Motor neuron (in vitro differentiated cells): ENCODE measurements at regions not wholly inside any gene's neighbourhood (a gene's known extent, or its start where the extent isn't known, plus 50 kb on each side); places are given as distances from the start of the nearest gene placed in this dataset.
"Not testable (repeated sequence)": the region's sequence is repeated elsewhere in the genome, so short reads cannot be mapped to it uniquely, and the experiment has no call there.

Experiments
- ATAC-seq, 8 experiments: fragments of 200-7000 bp; cut with Tn5 transposase; replicated peaks in 6 of 8; 2 replicates each; pipeline ENCODE4 v1.8.0; 2021; ENCODE audit warnings: mild to moderate bottlenecking in 8 of 8, moderate library complexity in 8 of 8
- H3K27ac ChIP-seq, 2 donors: fragments of 250-450 bp; sonication (Bioruptor Pico); 2 replicates each; pipeline ENCODE4 v1.9.0; 2021; ENCODE audit warnings: antibody characterized with exemption in 2 of 2, mild to moderate bottlenecking in 2 of 2, moderate library complexity in 1 of 2
- H3K4me1 ChIP-seq, 2 donors: fragments of 250-450 bp; sonication (Bioruptor Pico); replicated peaks in 1 of 2; 2 replicates each; pipeline ENCODE4 v1.6.1; 2021; ENCODE audit warnings: antibody characterized with exemption in 2 of 2, mild to moderate bottlenecking in 2 of 2, moderate library complexity in 1 of 2
- H3K4me3 ChIP-seq, 5 donors: fragments of 250-450 bp; sonication (Bioruptor Pico); 2 replicates each; pipeline ENCODE4 v1.9.0; 2021; ENCODE audit warnings: antibody characterized with exemption in 5 of 5, mild to moderate bottlenecking in 5 of 5, moderate library complexity in 4 of 5
- WGBS, 10 experiments: fragments of 450-650 bp; shearing (Covaris generic); methylation state at CpG; one replicate each; pipeline ENCODE4 v1.0.0; 2022; 5-methylcytosine and 5-hydroxymethylcytosine counted together
- in situ Hi-C, 9 experiments: fragments of 400-800 bp; cut with MboI; loops; one replicate each; pipeline ENCODE4 v1.15.0; 2021; ENCODE audit warnings: low sequenced_read_pairs in 9 of 9, low pct_unique_long_range_greater_than_20kb in 2 of 9; ENCODE audit not compliant: unreplicated experiment in 9 of 9

- no peak for ATAC-seq
- H3K27ac ChIP-seq = no peak overlapping the region
- no peak overlapping the region for H3K4me3 ChIP-seq
- in situ Hi-C loops = no loop called here
- H3K4me1 ChIP-seq = no peaks in the 10 kb centered on the region
These were observed 220.3 kb downstream of the KLHL28 start for GRCh38 chr14:44741431-44741830.

DNA sequence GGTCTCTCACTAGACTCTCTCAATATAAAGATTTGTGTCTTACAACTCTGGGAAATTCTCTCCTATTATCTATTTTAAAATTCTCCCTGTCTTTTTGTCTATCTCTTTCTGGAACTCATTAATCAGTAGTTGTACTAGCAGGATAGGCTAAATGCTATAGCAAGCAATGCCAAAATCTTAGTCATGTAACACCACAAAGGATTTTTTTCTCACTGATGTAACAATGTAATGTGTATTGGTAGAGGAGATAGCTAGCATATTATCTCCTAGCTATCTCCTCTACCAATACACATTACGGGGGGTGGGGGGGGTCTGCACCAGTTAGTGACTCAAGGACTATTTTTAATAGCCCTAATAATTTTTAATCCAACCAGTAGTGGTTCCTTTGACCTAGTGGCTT is 225.4 kb downstream of the KLHL28 start:
- H3K4me1 ChIP-seq = no peaks in the 10 kb centered on the region
- H3K27ac ChIP-seq = no peak overlapping the region
- no peak overlapping the region for H3K4me3 ChIP-seq
- 100% methylated on average over 1 of the region's 1 CpG; no CpG with 5 or more reads in 9 of the 10 experiments for WGBS, 10 experiments
- no peak for ATAC-seq
- in situ Hi-C loops = no loop called here

GRCh38 chr14:44732144-44732543 is 225.1 kb upstream of the FSCB start:
- Histone ChIP-seq H3K27ac (no peak overlapping the region), H3K4me3 (no peak overlapping the region), H3K4me1 (no peaks in the 10 kb centered on the region)
- in situ Hi-C loops = no loop called here
- no peak for ATAC-seq

DNA sequence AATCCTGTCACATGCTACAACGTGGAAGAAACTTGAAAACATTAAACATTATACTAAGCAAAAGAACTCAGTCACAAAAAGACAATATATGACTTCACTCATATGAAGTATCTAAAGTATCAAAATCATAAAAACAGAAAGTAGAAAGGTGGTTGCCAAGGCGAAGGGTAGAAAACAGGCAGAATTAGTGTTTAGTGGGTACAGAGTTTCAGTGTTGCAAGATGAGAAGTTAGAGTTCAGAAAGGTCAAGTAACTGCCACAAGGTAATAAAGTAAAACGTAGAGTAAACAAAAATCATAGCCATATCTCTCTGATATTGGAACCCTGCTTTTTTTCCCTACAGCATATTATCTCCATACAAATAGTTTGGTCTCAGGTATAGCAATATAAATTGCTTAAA is 223.8 kb upstream of the FSCB start:
- H3K27ac ChIP-seq = no peak overlapping the region
- 0 to 97% (median 20%) methylated on average over 1 to 3 of the region's 3 CpGs; no CpG with 5 or more reads in 1 of the 10 experiments for WGBS, 10 experiments
- no peaks in the 10 kb centered on the region for H3K4me1 ChIP-seq
- in situ Hi-C loops = no loop called here
- no peak overlapping the region for H3K4me3 ChIP-seq
- no peak for ATAC-seq

DNA sequence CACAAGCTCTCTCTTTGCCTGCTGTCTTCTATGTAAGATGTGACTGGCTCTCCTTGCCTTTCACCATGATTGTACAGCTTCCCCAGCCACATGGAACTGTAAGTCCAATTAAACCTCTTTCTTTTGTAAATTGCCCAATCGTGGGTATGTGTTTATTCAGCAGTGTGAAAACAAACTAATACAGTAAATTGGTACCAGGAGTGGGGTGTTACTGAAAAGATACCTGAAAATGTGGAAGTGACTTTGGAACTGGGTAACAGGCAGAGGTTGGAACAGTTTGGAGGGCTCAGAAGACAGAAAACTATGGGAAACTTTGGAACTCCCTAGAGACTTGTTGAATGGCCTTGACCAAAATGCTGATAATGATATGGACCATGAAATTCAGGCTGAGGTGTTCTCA is 214.3 kb upstream of the FSCB start:
- ATAC-seq, H3K4me1 ChIP-seq, in situ Hi-C loops, H3K27ac ChIP-seq, H3K4me3 ChIP-seq: not testable (repeated sequence)
- 0 to 50% (median 8%) methylated on average over 1 of the region's 1 CpG; no CpG with 5 or more reads in 6 of the 10 experiments for WGBS, 10 experiments

DNA sequence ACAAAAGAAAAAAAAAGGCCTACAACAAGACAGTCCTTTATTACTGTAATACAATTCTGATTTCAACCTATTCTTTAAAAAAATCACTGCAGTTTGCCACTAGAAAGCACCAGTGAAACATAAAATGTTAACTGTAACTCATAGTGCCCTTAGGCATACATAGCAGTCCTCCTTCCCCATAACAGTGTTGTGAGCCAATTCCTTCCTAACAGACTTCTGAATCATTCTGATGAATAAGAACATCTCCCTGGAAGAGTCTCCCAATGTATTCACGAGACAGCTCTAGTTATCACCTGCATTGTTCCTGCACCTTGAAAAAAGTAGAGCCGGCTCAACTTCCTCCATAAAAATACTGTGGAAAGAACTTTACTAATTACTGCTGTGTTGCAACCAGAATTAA is 213.6 kb upstream of the FSCB start:
- in situ Hi-C loops = no loop called here
- Histone ChIP-seq H3K4me1 (no peaks in the 10 kb centered on the region), H3K4me3 (no peak overlapping the region), H3K27ac (no peak overlapping the region)
- WGBS, 10 experiments = 0 to 100% (median 76%) methylated on average over 1 to 2 of the region's 2 CpGs; no CpG with 5 or more reads in 2 of the 10 experiments
- ATAC-seq = no peak

- no peak overlapping the region for H3K4me3 ChIP-seq
- 0 to 96% (median 73%) methylated on average over 2 to 9 of the region's 9 CpGs for WGBS, 10 experiments
- no peak for ATAC-seq
- in situ Hi-C loops = no loop called here
- no peaks in the 10 kb centered on the region for H3K4me1 ChIP-seq
- H3K27ac ChIP-seq = no peak overlapping the region
These were observed 205.1 kb upstream of the FSCB start for GRCh38 chr14:44712024-44712815.

DNA sequence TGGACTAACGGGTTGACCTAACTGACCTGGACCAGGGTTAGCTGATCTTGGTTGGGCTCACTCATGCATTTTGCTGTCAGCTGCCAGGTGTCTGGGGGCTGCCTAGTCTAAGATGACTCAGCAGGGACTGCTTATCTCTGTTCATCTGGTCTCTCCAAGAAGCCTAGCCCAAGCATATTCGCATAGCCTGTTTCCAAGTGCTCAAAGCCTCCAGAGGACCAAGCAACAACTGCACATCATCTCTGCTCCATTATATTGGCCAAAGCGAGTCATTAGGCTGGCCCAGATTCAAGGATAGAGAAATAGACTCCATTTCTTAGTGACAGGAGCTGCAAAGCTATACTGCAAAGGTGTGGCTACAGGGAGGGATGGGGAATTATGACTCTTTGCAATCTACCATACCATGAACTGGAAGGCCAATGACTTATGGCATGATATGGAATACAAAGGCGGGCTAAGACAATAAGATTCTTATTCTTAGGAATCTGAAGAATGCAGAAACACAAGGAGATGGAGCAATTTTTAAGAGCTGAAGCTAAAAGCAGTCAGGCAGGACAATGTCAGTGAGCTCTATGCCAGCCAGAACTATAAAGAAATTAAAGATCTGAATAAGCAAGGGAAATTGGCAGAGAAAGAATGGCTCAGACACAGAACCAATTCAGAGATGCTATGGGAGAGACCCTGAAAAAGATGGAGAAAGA is 194.6 kb upstream of the FSCB start:
- ATAC-seq = peak in 1 of 8 experiments; percentile 18
- H3K27ac ChIP-seq = no peak overlapping the region
- in situ Hi-C loops = no loop called here
- no peaks in the 10 kb centered on the region for H3K4me1 ChIP-seq
- H3K4me3 ChIP-seq = no peak overlapping the region
- WGBS, 10 experiments = 0 to 100% (median 67%) methylated on average over 1 to 4 of the region's 4 CpGs; no CpG with 5 or more reads in 1 of the 10 experiments

- in situ Hi-C loops = no loop called here
- H3K27ac ChIP-seq = no peak overlapping the region
- H3K4me1 ChIP-seq = no peaks in the 10 kb centered on the region
- ATAC-seq = no peak
- H3K4me3 ChIP-seq = no peak overlapping the region
- WGBS, 10 experiments = 0 to 100% (median 74%) methylated on average over 1 of the region's 1 CpG; no CpG with 5 or more reads in 2 of the 10 experiments
These were observed 193.6 kb upstream of the FSCB start for GRCh38 chr14:44700694-44701093.

DNA sequence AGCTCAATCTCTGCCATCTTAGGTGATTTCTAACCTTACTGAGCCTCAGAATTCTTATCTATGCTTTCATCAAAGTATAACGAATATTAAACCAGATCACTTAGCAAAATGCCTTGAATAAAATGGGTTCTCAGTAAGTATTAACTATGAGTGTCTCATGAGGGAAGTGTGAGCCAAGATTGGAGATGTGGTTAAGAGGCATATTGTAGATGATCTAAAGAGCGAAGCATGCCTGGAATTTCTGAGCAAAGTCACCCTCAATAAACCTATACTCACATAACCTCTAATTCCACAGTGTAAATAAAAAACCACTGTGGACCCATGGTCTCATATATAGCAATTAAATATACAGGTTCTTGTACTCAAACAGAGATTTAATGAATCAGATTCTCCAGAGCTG is 193.1 kb upstream of the FSCB start:
- in situ Hi-C loops = no loop called here
- H3K27ac ChIP-seq = no peak overlapping the region
- WGBS, 10 experiments = 0 to 100% (median 50%) methylated on average over 1 to 2 of the region's 2 CpGs

GRCh38 chr14:44699391-44699790 is 192.3 kb upstream of the FSCB start:
- in situ Hi-C loops = no loop called here
- ATAC-seq = no peak

More for the DNA sequence above, 193.1 kb upstream of the FSCB start:
- ATAC-seq = no peak
- H3K4me1 ChIP-seq = no peaks in the 10 kb centered on the region
- no peak overlapping the region for H3K4me3 ChIP-seq

GRCh38 chr14:44669496-44669895 is 162.4 kb upstream of the FSCB start:
- no peaks in the 10 kb centered on the region for H3K4me1 ChIP-seq
- in situ Hi-C loops = no loop called here
- H3K27ac ChIP-seq = no peak overlapping the region
- no peak for ATAC-seq
- WGBS, 10 experiments = 10 to 100% (median 90%) methylated on average over 1 to 3 of the region's 3 CpGs; no CpG with 5 or more reads in 4 of the 10 experiments
- no peak overlapping the region for H3K4me3 ChIP-seq

More at GRCh38 chr14:44699391-44699790, 192.3 kb upstream of the FSCB start:
- Histone ChIP-seq H3K27ac (no peak overlapping the region), H3K4me3 (no peak overlapping the region), H3K4me1 (no peaks in the 10 kb centered on the region)
- 0 to 54% (median 0%) methylated on average over 1 to 2 of the region's 2 CpGs; no CpG with 5 or more reads in 3 of the 10 experiments for WGBS, 10 experiments

DNA sequence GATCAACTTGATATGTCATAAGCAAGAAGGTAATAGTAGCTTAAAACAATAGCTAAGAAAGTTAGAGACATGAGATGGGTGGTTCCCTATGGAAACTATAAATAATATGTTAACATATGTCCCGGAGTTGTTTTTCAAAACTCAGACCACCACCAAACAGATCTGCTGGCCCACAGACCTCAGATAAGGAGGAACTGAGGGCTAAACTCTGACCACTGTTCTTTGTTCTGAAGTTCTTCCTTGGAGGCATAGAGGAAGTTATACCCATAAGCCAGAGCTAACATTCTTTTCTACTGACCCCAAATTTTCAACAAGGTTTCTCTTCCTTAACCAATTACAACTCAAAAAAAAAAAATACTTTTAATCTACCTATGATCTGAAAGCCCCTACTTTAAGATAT is 156.1 kb upstream of the FSCB start:
- no peak for ATAC-seq
- no peak overlapping the region for H3K27ac ChIP-seq
- no peaks in the 10 kb centered on the region for H3K4me1 ChIP-seq
- WGBS, 10 experiments = 0 to 100% (median 73%) methylated on average over 1 of the region's 1 CpG; no CpG with 5 or more reads in 4 of the 10 experiments
- no peak overlapping the region for H3K4me3 ChIP-seq
- in situ Hi-C loops = no loop called here
